Mammary epithelial cell (primary cell): ENCODE measurements at regions not wholly inside any gene's neighbourhood (a gene's known extent, or its start where the extent isn't known, plus 50 kb on each side); places are given as distances from the start of the nearest gene placed in this dataset.

ENCODE experiments used
- EZH2 ChIP-seq: IDR thresholded peaks from 2 replicates; pipeline ENCODE4 v1.6.1; 2012; ENCODE audit warnings: low read length, inconsistent platforms, borderline replicate concordance
- TF ChIP-seq, protein P1 (sequence below), 2 donors: IDR thresholded peaks in 1 of 2; conservative IDR thresholded peaks in 1 of 2; 2 replicates each; pipeline ENCODE4 v1.5.1; 2011 to 2012; ENCODE audit warnings: inconsistent platforms in 2 of 2, low read length in 2 of 2, mild to moderate bottlenecking in 2 of 2, control low read depth in 1 of 2, low read depth in 1 of 2; ENCODE audit not compliant: insufficient read depth in 1 of 2; ENCODE audit errors: extremely low read depth in 1 of 2

DNA sequence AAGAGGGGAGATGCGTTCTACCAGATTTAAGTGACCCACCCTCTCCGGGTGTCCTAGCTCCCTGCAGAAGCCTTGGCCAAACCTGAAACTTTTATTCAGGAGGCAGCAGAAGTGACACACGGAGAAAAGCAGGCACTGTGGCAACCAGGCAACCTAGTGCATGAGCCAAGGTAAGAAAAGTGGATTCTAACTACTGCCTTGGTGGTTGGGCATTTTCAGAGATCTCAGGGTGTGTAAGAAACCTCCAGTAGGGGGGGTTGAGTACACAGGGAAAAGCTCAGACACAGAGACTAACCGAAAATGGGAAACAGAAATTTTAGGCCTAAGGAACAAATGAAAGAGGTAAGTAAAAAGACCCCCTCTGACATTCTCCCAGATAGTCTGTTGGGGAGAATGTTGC is 645.7 kb downstream of the ANKRD7 start:
- TF ChIP-seq, protein P1, sequence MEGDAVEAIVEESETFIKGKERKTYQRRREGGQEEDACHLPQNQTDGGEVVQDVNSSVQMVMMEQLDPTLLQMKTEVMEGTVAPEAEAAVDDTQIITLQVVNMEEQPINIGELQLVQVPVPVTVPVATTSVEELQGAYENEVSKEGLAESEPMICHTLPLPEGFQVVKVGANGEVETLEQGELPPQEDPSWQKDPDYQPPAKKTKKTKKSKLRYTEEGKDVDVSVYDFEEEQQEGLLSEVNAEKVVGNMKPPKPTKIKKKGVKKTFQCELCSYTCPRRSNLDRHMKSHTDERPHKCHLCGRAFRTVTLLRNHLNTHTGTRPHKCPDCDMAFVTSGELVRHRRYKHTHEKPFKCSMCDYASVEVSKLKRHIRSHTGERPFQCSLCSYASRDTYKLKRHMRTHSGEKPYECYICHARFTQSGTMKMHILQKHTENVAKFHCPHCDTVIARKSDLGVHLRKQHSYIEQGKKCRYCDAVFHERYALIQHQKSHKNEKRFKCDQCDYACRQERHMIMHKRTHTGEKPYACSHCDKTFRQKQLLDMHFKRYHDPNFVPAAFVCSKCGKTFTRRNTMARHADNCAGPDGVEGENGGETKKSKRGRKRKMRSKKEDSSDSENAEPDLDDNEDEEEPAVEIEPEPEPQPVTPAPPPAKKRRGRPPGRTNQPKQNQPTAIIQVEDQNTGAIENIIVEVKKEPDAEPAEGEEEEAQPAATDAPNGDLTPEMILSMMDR (conservative IDR thresholded peaks at IDR 0.05 in 1 of 2, IDR thresholded peaks at IDR 0.05 in 1 of 2; ENCODE audit: extremely low read depth in 1 of 2, insufficient read depth in 1 of 2, low read depth in 1 of 2, low read length in 2 of 2) = peak; percentile 62 to 71
- no peak for TF ChIP-seq EZH2
